ENCODE measurements at regions not wholly inside any gene's neighbourhood (a gene's known extent, or its start where the extent isn't known, plus 50 kb on each side); places are given as distances from the start of the nearest gene placed in this dataset.

- no peak for TF ChIP-seq CTCF (conservative IDR thresholded peaks at IDR 0.05; ENCODE audit: low read depth, low read length)
- DNase-seq (ENCODE audit: low read depth) = no peak
- H3K4me3 ChIP-seq (ENCODE audit: low read depth, low read length) = no peak overlapping the region
These were observed 88.6 kb downstream of the ERMARD start for GRCh38 chr6:169839898-169840631.

GRCh38 chr6:169839493-169839892 lies 88.1 kb downstream of the ERMARD start:
- H3K4me3 ChIP-seq (ENCODE audit: low read depth, low read length) = no peak overlapping the region
- TF ChIP-seq CTCF (conservative IDR thresholded peaks at IDR 0.05; ENCODE audit: low read depth, low read length) = no peak
- DNase-seq (ENCODE audit: low read depth) = no peak

GRCh38 chr6:169839029-169839481 lies 87.6 kb downstream of the ERMARD start:
- H3K4me3 ChIP-seq (ENCODE audit: low read depth, low read length) = no peak overlapping the region
- no peak for DNase-seq (ENCODE audit: low read depth)
- peak; percentile 28 for TF ChIP-seq CTCF (conservative IDR thresholded peaks at IDR 0.05; ENCODE audit: low read depth, low read length)

GRCh38 chr6:169838346-169839028 lies 87.1 kb downstream of the ERMARD start:
- H3K4me3 ChIP-seq (ENCODE audit: low read depth, low read length) = no peak overlapping the region
- no peak for DNase-seq (ENCODE audit: low read depth)
- no peak for TF ChIP-seq CTCF (conservative IDR thresholded peaks at IDR 0.05; ENCODE audit: low read depth, low read length)

GRCh38 chr6:169837529-169838250 lies 86.3 kb downstream of the ERMARD start:
- no peak overlapping the region for H3K4me3 ChIP-seq (ENCODE audit: low read depth, low read length)
- DNase-seq (ENCODE audit: low read depth) = no peak
- no peak for TF ChIP-seq CTCF (conservative IDR thresholded peaks at IDR 0.05; ENCODE audit: low read depth, low read length)

- no peak overlapping the region for H3K4me3 ChIP-seq (ENCODE audit: low read depth, low read length)
- no peak for DNase-seq (ENCODE audit: low read depth)
- TF ChIP-seq CTCF (conservative IDR thresholded peaks at IDR 0.05; ENCODE audit: low read depth, low read length) = no peak
These were observed 81.9 kb downstream of the ERMARD start for GRCh38 chr6:169833258-169833794.

All from epithelial cell of proximal tubule (primary cell).